Activated T-cell treated with anti-CD3 and anti-CD28 coated beads, Interleukin-2, amount 50 U/mL, for 24 hours (primary cell): ENCODE measurements at regions not wholly inside any gene's neighbourhood (a gene's known extent, or its start where the extent isn't known, plus 50 kb on each side); places are given as distances from the start of the nearest gene placed in this dataset.

ENCODE experiments used
- DNase-seq: peaks from one replicate; pipeline ENCODE4 v3.0.0-alpha.2; 2020
- H3K27ac Mint-ChIP-seq: 2 replicates; pipeline ENCODE4 v1.8.0; 2020; ENCODE audit warnings: mild to moderate bottlenecking, mixed read lengths
- H3K27me3 Mint-ChIP-seq: 2 replicates; pipeline ENCODE4 v1.8.0; 2020; ENCODE audit warnings: mixed read lengths
- H3K36me3 Mint-ChIP-seq: 2 replicates; pipeline ENCODE4 v1.8.0; 2020; ENCODE audit warnings: low read depth, mixed read lengths
- H3K4me1 Mint-ChIP-seq: 2 replicates; pipeline ENCODE4 v1.8.0; 2020; ENCODE audit warnings: low read depth, mixed read lengths
- H3K4me3 Mint-ChIP-seq: 2 replicates; pipeline ENCODE4 v1.8.0; 2020; ENCODE audit warnings: mild to moderate bottlenecking, moderate library complexity, mixed read lengths
- H3K9me3 Mint-ChIP-seq: 2 replicates; pipeline ENCODE4 v1.8.0; 2020; ENCODE audit warnings: mixed read lengths

DNA sequence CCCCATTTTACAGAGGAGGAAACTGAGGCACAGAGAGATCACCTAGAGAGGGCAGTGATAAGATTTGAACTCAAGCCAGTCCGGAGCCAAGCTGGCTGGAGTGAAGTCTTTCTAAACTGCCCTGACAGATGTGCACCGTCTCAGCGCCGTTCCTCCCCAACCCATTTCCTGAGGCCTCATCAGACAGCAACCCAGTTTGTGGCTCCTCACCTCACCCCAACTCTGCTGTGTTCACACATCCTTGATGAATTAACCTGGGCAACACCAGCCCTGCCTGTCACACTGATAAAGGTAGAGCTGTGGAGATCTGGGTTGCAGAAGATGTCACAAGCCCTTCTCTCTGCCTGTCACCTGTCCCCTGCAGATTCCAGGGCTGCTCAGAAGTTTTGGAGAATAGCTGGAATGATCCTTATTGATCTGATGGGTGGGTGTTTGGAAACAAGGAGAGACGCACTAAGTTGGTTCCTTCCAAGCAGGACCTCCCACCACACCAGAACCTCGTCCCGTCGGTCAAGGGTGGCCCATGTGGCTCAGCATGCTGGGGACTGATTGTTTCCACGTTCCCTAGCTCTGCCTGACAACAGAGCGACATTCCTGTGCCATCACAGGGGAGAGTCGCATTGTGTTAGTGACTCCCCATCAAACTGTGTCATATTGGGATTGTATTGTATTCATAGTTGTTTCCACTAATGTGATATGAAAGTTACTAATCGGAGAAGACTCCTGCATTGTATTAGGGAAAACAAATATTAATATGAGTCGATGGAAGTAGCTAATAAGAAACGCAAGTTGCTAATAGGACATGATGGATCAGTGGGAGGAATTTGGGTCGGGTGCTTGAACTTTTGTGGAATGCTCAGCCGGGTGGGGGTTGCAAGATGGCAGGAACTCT lies 200.6 kb downstream of the PHETA1 start:
- H3K4me3 Mint-ChIP-seq = no peak overlapping the region
- H3K27ac Mint-ChIP-seq = no peak overlapping the region
- no peaks in the 10 kb centered on the region for H3K9me3 Mint-ChIP-seq
- no peaks in the 10 kb centered on the region for H3K4me1 Mint-ChIP-seq
- DNase-seq = no peak
- peaks cover 14% of the 10 kb centered on the region for H3K27me3 Mint-ChIP-seq
- H3K36me3 Mint-ChIP-seq = no peaks in the 10 kb centered on the region

DNA sequence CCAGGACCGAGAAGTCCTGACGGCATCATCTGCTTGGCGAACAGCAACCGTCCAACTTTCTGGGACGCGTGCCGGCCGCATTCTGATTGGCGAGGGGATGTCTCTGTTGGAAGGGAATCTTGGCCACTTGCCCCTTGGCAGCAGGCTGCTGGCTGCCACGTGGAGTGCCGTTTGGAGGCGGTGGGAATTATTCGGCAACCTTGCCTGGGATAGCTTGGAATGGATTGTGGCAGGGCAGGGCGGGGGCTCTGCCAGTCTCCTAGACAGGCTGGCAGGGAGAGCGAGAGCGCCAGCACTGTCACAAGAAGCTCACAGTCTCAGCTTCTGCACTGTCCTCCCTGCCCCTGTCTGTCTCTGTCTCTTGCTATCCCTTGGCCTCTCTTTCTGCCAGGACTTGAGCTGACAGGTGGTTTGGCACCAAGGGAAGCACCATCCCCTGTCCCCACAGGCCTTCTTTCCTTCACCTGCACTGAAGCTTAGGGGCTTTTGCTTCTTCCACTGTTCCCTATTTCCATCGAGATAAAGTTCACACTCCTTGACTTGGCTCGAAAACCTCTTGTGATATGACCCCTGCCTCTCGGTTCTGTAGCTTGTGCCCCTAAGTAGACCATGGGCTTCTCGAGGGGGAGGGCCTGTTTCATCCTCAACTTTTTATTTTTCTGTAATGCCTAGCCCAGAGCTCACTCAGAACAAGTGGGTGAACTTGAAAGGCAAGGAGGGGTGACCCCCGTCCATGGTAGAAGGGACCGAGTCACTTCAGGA lies 201.9 kb downstream of the PHETA1 start:
- Mint-ChIP-seq H3K27ac (no peak overlapping the region), H3K9me3 (no peaks in the 10 kb centered on the region), H3K27me3 (peaks cover 14% of the 10 kb centered on the region), H3K36me3 (no peaks in the 10 kb centered on the region), H3K4me1 (no peaks in the 10 kb centered on the region), H3K4me3 (no peak overlapping the region)
- no peak for DNase-seq

DNA sequence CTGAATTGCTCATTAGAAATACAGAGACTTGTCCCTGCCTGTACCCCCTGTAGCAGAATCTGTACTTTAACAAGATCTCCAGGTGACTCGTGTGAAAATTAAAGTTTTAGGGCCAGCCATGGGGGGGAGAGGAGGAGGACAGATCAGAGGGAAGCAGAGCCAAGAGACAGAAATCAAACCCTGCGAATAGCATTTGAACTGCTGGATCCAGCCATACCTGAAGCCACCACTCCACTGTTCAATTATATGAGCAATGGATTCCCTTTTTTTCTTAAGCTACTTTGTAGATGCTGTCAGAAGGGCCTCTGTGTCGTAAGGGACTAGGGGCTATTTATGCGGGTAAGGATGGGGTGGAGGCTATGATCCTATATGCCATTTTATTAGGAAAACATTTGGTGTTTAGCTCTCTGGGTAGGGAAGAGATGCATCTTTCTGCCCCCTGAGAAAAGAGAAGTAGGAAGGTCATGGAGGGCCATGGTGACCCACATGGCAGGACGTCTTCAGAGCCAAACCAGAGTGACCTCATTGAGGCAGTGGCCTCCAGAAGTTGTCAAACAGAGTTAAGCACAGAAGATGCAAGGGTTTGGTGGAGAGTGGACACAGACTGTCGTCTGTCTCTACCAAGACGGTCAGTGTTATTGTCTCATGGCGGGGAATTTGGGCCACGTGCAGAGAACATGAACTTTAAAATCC lies 203.9 kb downstream of the PHETA1 start:
- Mint-ChIP-seq H3K27ac (no peak overlapping the region), H3K36me3 (no peaks in the 10 kb centered on the region), H3K4me3 (no peak overlapping the region), H3K9me3 (no peaks in the 10 kb centered on the region), H3K27me3 (peaks cover 12% of the 10 kb centered on the region), H3K4me1 (no peaks in the 10 kb centered on the region)
- DNase-seq = no peak

DNA sequence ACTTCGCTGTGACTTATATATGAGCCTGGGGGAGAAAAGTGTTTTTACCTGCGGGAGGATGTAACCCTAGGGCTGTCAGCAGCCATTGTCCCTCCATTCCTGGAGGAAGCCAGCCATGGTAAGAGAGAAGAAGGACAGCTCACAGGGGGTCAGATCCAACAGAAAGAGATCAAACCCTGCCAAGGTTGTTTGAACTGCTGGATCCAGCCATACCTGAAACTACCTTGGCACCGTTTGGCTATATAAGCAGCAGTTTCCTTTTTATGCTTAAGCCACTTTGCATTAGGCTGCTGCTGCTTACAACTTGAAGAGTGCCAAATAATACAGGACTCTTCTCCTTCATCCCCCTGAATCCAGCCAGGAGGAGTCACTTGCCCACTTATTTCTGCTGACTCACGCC lies 205.5 kb downstream of the PHETA1 start:
- H3K4me1 Mint-ChIP-seq = no peaks in the 10 kb centered on the region
- no peak overlapping the region for H3K4me3 Mint-ChIP-seq
- peaks cover 7% of the 10 kb centered on the region for H3K27me3 Mint-ChIP-seq
- no peaks in the 10 kb centered on the region for H3K36me3 Mint-ChIP-seq
- H3K27ac Mint-ChIP-seq = no peak overlapping the region
- DNase-seq = no peak
- no peaks in the 10 kb centered on the region for H3K9me3 Mint-ChIP-seq

DNA sequence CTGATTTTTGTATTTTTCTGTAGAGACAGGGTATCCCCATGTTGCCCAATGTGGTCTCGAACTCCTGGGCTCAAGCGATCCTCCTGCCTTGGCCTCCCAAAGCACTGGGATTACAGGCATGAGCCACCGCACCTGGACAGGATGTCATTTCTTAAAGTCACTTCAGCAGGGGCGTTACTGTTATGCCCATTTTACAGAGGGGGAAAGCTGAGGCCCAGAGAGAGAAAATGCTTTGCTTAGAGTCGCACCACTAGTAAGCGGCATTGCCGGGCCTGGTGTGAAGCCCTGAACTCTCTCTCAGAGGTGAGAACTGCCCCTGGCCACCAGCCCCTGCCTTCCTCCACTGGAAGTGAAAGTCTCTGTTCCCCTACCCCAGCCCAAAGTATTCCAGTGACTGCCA lies 207.0 kb downstream of the PHETA1 start:
- Mint-ChIP-seq H3K36me3 (no peaks in the 10 kb centered on the region), H3K4me1 (no peaks in the 10 kb centered on the region), H3K9me3 (no peaks in the 10 kb centered on the region), H3K27me3 (peaks cover 3% of the 10 kb centered on the region), H3K4me3 (no peak overlapping the region), H3K27ac (no peak overlapping the region)
- no peak for DNase-seq

DNA sequence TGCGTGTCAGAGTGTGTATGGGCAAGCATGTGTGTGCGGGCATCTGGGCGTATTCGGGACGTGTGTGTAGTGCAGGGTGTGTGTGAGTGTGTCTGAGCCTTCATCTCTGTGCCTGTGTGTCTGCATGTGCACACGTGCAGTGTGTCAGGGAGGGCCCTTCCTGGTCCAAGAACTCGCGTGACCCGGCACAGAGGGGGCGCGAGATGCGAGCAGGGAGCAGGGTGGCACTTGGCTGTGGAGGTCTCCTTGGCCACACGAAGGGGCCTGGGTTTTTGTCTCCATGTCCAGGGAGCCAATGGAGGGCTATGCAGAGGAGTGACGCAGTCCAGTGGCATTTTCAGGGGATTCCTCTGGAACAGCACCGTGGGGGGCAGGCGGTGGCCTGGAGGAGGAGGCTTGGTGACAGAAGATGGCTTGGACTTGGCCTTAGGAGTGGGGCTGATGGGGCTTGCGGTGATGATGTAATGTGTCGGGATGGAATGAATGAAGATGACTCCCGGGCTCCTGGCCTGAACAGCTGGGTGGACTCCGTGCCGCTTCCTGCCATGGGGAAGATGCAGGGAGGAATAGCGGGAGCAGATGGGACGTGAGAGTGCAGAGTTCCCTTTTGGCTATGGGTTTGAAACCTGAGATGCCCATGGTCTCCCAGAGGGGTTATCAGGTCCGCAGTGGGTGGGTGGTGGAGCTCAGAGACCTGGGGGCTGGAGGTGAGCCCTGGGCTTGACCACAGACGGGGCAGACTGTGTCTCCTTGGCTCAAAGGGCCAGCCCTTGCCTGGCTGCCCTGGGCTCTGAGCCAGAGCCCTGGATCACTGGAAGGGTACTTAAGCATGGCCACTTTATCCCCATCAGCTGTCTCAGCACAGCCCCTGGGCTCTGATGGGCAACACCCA lies 208.3 kb downstream of the PHETA1 start:
- Mint-ChIP-seq H3K4me3 (no peak overlapping the region), H3K27ac (no peak overlapping the region), H3K27me3 (peaks cover 7% of the 10 kb centered on the region), H3K9me3 (no peaks in the 10 kb centered on the region), H3K36me3 (no peaks in the 10 kb centered on the region), H3K4me1 (no peaks in the 10 kb centered on the region)
- no peak for DNase-seq

DNA sequence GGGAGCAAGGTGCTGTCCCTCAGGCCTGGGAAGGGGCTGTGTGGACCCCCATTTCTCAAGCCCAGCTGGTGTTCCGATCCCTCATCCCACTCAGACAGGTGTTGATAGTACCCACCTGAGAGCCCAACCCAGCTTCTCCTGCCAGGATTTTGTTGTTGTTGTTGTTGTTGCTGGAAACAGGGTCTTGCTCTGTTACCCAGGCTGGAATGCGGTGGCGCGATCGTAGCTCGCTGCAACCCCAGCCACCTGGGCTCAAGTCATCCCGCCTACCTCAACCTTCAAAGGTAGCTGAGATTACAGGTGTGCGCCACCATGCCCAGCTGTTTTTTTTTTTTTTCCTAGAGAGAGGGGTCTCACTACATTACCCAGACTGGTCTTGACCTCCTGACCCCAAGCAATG lies 209.9 kb downstream of the PHETA1 start:
- H3K36me3 Mint-ChIP-seq = no peaks in the 10 kb centered on the region
- H3K4me3 Mint-ChIP-seq = no peak overlapping the region
- no peak for DNase-seq
- no peaks in the 10 kb centered on the region for H3K4me1 Mint-ChIP-seq
- no peaks in the 10 kb centered on the region for H3K9me3 Mint-ChIP-seq
- no peak overlapping the region for H3K27ac Mint-ChIP-seq
- H3K27me3 Mint-ChIP-seq = peaks cover 7% of the 10 kb centered on the region

DNA sequence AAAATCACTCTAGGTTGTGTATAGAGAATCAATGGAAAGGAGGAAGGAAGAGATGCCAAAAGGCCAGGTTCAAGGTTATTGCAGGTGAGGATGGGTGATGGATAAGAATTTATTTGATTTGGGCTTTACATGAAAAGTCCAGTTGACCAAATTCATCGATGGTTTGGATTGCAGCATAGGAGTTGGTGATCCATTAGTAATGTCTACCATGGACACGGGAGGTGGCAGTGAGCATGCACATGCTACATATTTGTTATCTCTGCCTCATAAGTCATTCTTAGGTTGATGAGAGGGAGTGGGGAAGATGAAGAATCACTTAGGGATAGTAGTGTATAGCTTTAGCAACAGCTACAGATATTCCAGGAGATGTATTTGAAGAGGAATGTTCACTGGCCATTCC lies 211.4 kb downstream of the PHETA1 start:
- no peak overlapping the region for H3K4me3 Mint-ChIP-seq
- DNase-seq = no peak
- no peak overlapping the region for H3K27ac Mint-ChIP-seq
- no peaks in the 10 kb centered on the region for H3K9me3 Mint-ChIP-seq
- peaks cover 8% of the 10 kb centered on the region for H3K27me3 Mint-ChIP-seq
- no peaks in the 10 kb centered on the region for H3K4me1 Mint-ChIP-seq
- H3K36me3 Mint-ChIP-seq = no peaks in the 10 kb centered on the region

DNA sequence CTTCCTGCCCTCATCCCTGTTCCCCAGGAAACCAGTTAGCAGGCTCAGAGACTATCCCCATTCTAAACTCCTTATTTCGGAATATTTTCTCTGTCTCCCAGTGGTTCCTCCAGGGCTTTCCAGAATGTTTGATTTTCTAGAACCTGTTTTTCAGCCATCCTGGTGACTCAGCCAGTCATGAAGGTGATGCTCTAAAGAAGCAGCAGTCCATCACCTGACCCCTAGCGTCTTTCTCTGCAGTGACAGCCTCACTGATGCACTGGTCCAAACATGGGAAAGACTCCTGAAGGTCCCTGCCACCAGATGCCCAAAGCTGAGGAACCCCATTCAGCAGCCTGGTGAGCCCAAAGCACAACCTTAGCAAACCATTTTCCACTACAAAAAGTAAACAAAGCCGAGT lies 212.6 kb downstream of the PHETA1 start:
- DNase-seq = no peak

DNA sequence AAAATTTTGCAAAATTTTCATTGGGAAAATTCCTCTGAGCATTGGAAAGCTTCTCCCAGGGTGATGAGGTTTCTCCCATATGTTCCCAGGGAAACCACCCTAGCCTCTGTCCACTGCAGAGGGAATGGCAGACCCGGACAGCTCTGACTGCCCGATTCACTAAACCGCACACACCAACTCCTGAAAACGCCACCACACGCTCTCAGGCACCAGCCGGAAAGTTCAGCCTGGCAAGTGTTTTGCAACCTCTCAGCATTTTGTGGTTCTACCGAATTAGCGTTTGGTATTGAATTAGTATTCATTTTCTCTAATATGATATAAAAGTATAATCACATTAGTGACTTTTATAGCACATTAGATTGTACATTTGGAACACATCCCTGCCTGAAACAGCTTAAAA lies 213.4 kb downstream of the PHETA1 start:
- Mint-ChIP-seq H3K27ac (no peak overlapping the region), H3K27me3 (peaks cover 9% of the 10 kb centered on the region), H3K36me3 (no peaks in the 10 kb centered on the region), H3K4me1 (no peaks in the 10 kb centered on the region), H3K4me3 (no peak overlapping the region), H3K9me3 (no peaks in the 10 kb centered on the region)
- no peak for DNase-seq

More for the DNA sequence above, 212.6 kb downstream of the PHETA1 start:
- no peak overlapping the region for H3K27ac Mint-ChIP-seq
- peaks cover 9% of the 10 kb centered on the region for H3K27me3 Mint-ChIP-seq
- H3K9me3 Mint-ChIP-seq = no peaks in the 10 kb centered on the region
- no peaks in the 10 kb centered on the region for H3K4me1 Mint-ChIP-seq
- no peaks in the 10 kb centered on the region for H3K36me3 Mint-ChIP-seq
- H3K4me3 Mint-ChIP-seq = no peak overlapping the region

DNA sequence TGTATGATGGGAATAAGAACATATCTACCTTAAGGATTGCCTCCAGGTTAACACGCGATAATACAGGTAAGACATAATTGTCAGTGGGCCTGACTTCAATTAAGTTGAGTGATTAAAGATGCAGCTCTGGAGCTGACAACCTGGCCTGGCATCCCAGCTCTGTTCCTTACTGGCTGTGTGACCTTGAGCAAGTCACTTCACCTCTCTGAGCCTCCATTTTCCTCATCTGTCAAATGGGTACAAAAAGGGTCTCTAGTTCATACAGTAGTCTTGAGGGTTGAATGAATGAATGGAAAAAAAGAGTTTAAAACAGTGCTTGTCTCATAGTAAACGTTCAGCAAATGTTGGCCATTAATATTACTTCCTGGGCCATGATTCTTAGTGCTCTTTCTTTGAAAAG lies 213.9 kb downstream of the PHETA1 start:
- no peaks in the 10 kb centered on the region for H3K9me3 Mint-ChIP-seq
- DNase-seq = no peak
- H3K4me1 Mint-ChIP-seq = peaks cover 1% of the 10 kb centered on the region
- peaks cover 9% of the 10 kb centered on the region for H3K27me3 Mint-ChIP-seq
- no peak overlapping the region for H3K27ac Mint-ChIP-seq
- H3K4me3 Mint-ChIP-seq = no peak overlapping the region
- H3K36me3 Mint-ChIP-seq = no peaks in the 10 kb centered on the region

DNA sequence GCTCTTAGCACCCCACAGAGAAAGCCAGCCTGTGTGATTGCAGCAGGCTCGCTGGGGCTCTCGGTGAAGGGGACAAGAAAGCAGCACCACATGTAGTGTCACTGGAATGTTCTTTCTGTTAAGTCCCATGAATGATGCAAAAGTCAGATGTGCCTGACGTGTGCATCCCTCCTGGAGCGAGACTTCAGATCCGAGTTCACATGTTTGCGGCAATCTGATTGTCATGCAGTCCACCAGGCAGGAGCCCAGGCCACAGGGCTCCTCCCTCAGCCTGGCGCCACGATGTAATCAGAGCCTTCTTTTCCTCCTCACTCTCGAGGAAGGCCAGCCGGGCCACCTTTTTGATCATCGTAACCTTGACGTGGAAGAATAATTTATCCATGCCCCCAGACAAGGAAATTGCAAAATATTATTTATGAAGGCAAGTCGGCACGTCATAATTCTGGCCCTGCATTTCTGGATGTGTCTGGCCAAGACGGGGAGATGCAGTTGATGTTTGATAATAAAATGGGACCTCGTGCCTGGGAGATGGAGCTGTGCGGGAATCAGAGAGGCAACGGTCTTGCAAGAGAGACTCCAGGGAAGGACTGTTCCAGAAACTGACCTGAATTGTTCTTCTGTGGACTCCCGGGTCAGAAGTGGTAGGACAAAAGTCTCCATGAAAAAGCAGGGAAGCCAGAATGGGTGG lies 214.6 kb downstream of the PHETA1 start:
- no peak for DNase-seq
- H3K27me3 Mint-ChIP-seq = peaks cover 9% of the 10 kb centered on the region

DNA sequence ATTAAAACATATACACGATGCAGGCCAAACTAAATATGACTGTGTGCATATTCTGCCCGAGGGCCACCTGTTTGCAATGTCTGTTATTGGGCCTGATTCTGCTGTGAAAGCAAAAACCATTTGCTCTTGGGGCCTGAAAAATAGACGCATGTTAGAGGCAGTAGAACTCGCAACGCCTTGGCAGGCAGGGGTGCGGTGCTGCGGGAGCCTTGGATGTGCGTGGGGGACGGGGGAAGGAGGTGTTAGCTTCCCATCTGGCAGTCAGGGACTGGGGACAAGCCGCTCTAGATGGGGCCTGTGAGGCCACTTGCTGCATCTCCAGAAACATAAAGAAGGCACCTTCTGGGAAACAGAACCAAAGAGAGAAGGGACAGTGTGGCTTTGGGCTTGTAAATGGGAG lies 216.3 kb downstream of the PHETA1 start:
- Mint-ChIP-seq H3K9me3 (peaks cover 3% of the 10 kb centered on the region), H3K36me3 (no peaks in the 10 kb centered on the region), H3K27me3 (peaks cover 9% of the 10 kb centered on the region), H3K4me1 (peaks cover 1% of the 10 kb centered on the region), H3K27ac (no peak overlapping the region), H3K4me3 (no peak overlapping the region)
- no peak for DNase-seq

More for the DNA sequence above, 214.6 kb downstream of the PHETA1 start:
- H3K9me3 Mint-ChIP-seq = no peaks in the 10 kb centered on the region
- H3K4me3 Mint-ChIP-seq = no peak overlapping the region
- H3K4me1 Mint-ChIP-seq = peaks cover 1% of the 10 kb centered on the region
- H3K27ac Mint-ChIP-seq = no peak overlapping the region
- H3K36me3 Mint-ChIP-seq = no peaks in the 10 kb centered on the region
